ENCODE measurements at regions not wholly inside any gene's neighbourhood (a gene's known extent, or its start where the extent isn't known, plus 50 kb on each side); places are given as distances from the start of the nearest gene placed in this dataset.

DNA sequence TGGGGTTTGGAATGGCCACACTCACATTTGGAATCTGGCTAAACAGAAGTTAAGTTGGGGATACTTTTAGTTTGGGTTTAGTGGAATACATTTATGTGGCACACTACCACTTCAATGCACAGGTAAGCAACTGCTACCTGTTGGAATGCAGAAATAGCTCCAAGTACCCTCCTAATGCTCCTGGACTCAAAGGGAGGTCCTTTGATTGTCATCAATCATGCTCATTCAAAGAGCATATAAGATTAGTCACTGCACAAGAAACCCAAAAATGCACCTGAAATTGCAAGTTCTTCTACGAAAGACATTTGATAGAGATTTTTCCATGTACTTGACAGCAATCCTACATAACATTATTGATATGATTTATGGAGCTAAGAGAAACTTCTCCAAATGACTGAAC is 247.7 kb downstream of the ANKRD50 start:
- TF ChIP-seq, protein P1, sequence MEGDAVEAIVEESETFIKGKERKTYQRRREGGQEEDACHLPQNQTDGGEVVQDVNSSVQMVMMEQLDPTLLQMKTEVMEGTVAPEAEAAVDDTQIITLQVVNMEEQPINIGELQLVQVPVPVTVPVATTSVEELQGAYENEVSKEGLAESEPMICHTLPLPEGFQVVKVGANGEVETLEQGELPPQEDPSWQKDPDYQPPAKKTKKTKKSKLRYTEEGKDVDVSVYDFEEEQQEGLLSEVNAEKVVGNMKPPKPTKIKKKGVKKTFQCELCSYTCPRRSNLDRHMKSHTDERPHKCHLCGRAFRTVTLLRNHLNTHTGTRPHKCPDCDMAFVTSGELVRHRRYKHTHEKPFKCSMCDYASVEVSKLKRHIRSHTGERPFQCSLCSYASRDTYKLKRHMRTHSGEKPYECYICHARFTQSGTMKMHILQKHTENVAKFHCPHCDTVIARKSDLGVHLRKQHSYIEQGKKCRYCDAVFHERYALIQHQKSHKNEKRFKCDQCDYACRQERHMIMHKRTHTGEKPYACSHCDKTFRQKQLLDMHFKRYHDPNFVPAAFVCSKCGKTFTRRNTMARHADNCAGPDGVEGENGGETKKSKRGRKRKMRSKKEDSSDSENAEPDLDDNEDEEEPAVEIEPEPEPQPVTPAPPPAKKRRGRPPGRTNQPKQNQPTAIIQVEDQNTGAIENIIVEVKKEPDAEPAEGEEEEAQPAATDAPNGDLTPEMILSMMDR (IDR thresholded peaks at IDR 0.05): no peak
- TF ChIP-seq POLR2AphosphoS5 (IDR thresholded peaks at IDR 0.05) (no peak), POLR2A (IDR thresholded peaks at IDR 0.05) (no peak)

Measured in sigmoid colon (tissue), 4 donors.